ENCODE measurements at regions not wholly inside any gene's neighbourhood (a gene's known extent, or its start where the extent isn't known, plus 50 kb on each side); places are given as distances from the start of the nearest gene placed in this dataset.

DNA sequence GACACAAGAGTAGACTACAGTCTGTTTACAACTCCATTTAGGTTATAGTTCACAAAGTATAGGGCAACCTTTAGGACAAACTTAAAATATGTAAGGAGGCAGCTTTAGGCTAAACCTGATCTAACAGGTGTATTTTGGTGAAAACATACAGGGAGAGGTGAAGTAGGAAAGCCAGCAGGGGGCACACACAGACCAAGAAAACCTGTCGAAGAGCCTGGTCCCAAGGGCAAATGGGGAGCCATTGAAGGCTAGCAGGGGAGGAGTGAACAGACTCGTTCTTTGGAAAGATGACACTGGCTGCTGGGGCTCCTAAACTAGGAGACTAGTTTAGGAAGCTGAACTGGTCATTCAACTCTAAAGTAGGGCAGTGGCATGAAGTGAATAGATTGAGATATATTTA, 138.8 kb upstream of the WSCD2 start:
- WGBS, 2 donors, result 0 to 2% methylated on average over 2 of the region's 2 CpGs
- ATAC-seq (ENCODE audit: low FRiP score in 2 of 2), result peak; percentile 24 to 29
- H3K36me3 ChIP-seq, result no peaks in the 10 kb centered on the region
- TF ChIP-seq, protein P1, sequence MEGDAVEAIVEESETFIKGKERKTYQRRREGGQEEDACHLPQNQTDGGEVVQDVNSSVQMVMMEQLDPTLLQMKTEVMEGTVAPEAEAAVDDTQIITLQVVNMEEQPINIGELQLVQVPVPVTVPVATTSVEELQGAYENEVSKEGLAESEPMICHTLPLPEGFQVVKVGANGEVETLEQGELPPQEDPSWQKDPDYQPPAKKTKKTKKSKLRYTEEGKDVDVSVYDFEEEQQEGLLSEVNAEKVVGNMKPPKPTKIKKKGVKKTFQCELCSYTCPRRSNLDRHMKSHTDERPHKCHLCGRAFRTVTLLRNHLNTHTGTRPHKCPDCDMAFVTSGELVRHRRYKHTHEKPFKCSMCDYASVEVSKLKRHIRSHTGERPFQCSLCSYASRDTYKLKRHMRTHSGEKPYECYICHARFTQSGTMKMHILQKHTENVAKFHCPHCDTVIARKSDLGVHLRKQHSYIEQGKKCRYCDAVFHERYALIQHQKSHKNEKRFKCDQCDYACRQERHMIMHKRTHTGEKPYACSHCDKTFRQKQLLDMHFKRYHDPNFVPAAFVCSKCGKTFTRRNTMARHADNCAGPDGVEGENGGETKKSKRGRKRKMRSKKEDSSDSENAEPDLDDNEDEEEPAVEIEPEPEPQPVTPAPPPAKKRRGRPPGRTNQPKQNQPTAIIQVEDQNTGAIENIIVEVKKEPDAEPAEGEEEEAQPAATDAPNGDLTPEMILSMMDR (IDR thresholded peaks at IDR 0.05), result peak in 2 of 6 experiments; percentile 27 to 42
- no peak for TF ChIP-seq POLR2A (IDR thresholded peaks at IDR 0.05)
- DNase-seq, result no peak
- H3K27me3 ChIP-seq, result no peaks in the 10 kb centered on the region
- H3K9me3 ChIP-seq, result no peaks in the 10 kb centered on the region
- H3K4me3 ChIP-seq, result no peak overlapping the region
- H3K4me1 ChIP-seq, result no peaks in the 10 kb centered on the region
- no peak overlapping the region for H3K27ac ChIP-seq

DNA sequence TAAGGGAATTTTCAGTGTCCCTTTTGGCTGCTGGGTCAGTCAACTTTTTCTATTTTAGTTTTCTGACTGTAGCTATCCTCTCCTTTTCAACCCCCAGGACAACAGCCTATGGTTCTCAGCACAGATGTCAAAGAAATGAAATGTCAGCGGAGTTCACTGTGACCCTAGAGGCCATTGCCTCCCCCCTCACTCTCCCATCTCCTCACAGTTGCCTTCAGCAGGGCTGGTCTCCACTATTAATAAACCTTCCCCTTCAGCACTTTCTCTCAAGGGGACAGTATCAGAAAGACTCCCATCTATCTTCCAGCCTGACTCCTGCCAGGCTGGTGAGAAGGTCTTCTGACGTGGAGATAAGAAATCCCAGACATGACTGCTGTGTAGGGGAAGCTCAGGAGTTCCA, 137.1 kb upstream of the WSCD2 start:
- DNase-seq (no peak), ATAC-seq (ENCODE audit: low FRiP score in 2 of 2) (no peak)
- Histone ChIP-seq H3K4me1 (no peaks in the 10 kb centered on the region), H3K36me3 (no peaks in the 10 kb centered on the region), H3K27me3 (no peaks in the 10 kb centered on the region), H3K4me3 (no peak overlapping the region), H3K27ac (no peak overlapping the region), H3K9me3 (no peaks in the 10 kb centered on the region)
- 40 to 52% methylated on average over 2 of the region's 2 CpGs for WGBS, 2 donors
- TF ChIP-seq POLR2A (IDR thresholded peaks at IDR 0.05), result no peak
- no peak for TF ChIP-seq EP300 (IDR thresholded peaks at IDR 0.05)

GRCh38 chr12:107992870-107993451, 136.1 kb upstream of the WSCD2 start:
- no peak for DNase-seq
- WGBS, 2 donors, result 46% methylated on average over 4 of the region's 4 CpGs
- peak in 1 of 2 donors; percentile 59 for ATAC-seq (ENCODE audit: low FRiP score in 2 of 2)

GRCh38 chr12:107998863-107999262, 130.2 kb upstream of the WSCD2 start:
- Histone ChIP-seq H3K4me1 (no peaks in the 10 kb centered on the region), H3K4me3 (no peak overlapping the region), H3K27me3 (no peaks in the 10 kb centered on the region), H3K9me3 (no peaks in the 10 kb centered on the region), H3K36me3 (no peaks in the 10 kb centered on the region), H3K27ac (no peak overlapping the region)
- TF ChIP-seq, protein P1 (IDR thresholded peaks at IDR 0.05), result no peak
- TF ChIP-seq POLR2AphosphoS5 (IDR thresholded peaks at IDR 0.05), result no peak
- no peak for TF ChIP-seq EP300 (IDR thresholded peaks at IDR 0.05)
- TF ChIP-seq POLR2A (IDR thresholded peaks at IDR 0.05), result no peak
- 85 to 89% methylated on average over 4 of the region's 4 CpGs for WGBS, 2 donors
- DNase-seq (no peak), ATAC-seq (ENCODE audit: low FRiP score in 2 of 2) (no peak)

More at GRCh38 chr12:107992870-107993451, 136.1 kb upstream of the WSCD2 start:
- H3K4me3 ChIP-seq, result no peak overlapping the region
- TF ChIP-seq, protein P1 (IDR thresholded peaks at IDR 0.05), result peak in 5 of 6 experiments; percentile 27 to 45 (median 41)
- TF ChIP-seq POLR2A (IDR thresholded peaks at IDR 0.05), result no peak
- no peaks in the 10 kb centered on the region for H3K4me1 ChIP-seq
- H3K36me3 ChIP-seq, result no peaks in the 10 kb centered on the region
- no peaks in the 10 kb centered on the region for H3K9me3 ChIP-seq
- H3K27me3 ChIP-seq, result no peaks in the 10 kb centered on the region
- H3K27ac ChIP-seq, result no peak overlapping the region

- Histone ChIP-seq H3K4me1 (no peaks in the 10 kb centered on the region), H3K27ac (no peak overlapping the region), H3K4me3 (no peak overlapping the region), H3K36me3 (no peaks in the 10 kb centered on the region), H3K9me3 (no peaks in the 10 kb centered on the region), H3K27me3 (no peaks in the 10 kb centered on the region)
- ATAC-seq (ENCODE audit: low FRiP score in 2 of 2) (no peak), DNase-seq (no peak)
- TF ChIP-seq POLR2AphosphoS5 (IDR thresholded peaks at IDR 0.05) (no peak), POLR2A (IDR thresholded peaks at IDR 0.05) (no peak), EP300 (IDR thresholded peaks at IDR 0.05) (no peak)
- TF ChIP-seq, protein P1 (IDR thresholded peaks at IDR 0.05), result no peak
- whole genome bisulfite sequencing, 2 donors, result 66% methylated on average over 2 of the region's 2 CpGs
Observed at GRCh38 chr12:108000111-108000510, 129.0 kb upstream of the WSCD2 start.

Data from upper lobe of left lung (tissue), 6 donors.